ENCODE measurements at regions not wholly inside any gene's neighbourhood (a gene's known extent, or its start where the extent isn't known, plus 50 kb on each side); places are given as distances from the start of the nearest gene placed in this dataset.

DNA sequence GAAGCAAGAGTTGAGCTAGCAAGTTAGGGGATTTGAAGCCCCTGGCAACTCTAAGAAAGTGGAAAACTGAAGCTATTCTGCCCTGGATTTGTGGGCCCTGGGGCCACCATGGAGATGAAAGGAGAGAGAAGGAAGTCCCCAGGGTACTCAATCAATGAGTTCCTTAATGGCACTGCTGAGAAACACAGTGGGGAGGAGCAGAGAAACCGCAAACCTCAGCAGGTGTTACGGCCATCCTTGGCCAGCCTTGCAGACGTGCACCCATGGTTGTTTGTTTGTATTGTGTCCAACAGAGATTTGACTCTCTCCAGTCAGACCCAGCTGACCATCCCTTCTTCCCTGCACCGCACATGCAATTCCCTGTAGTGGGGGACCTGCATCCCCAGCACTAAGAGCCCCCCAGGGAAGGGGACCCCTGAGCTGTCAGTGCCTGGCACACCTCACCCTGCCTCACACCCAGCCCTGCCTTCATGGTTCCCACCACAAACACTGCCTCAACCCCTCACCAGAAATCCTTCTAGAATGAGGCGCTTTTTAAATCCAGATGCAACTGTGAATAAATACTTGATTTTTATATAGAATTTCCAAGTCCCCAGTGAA, 255.3 kb downstream of the SH3BP4 start:
- TF ChIP-seq, protein P1, sequence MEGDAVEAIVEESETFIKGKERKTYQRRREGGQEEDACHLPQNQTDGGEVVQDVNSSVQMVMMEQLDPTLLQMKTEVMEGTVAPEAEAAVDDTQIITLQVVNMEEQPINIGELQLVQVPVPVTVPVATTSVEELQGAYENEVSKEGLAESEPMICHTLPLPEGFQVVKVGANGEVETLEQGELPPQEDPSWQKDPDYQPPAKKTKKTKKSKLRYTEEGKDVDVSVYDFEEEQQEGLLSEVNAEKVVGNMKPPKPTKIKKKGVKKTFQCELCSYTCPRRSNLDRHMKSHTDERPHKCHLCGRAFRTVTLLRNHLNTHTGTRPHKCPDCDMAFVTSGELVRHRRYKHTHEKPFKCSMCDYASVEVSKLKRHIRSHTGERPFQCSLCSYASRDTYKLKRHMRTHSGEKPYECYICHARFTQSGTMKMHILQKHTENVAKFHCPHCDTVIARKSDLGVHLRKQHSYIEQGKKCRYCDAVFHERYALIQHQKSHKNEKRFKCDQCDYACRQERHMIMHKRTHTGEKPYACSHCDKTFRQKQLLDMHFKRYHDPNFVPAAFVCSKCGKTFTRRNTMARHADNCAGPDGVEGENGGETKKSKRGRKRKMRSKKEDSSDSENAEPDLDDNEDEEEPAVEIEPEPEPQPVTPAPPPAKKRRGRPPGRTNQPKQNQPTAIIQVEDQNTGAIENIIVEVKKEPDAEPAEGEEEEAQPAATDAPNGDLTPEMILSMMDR (IDR thresholded peaks at IDR 0.05; ENCODE audit: insufficient read depth, low read length), result no peak
- TF ChIP-seq, protein P2, sequence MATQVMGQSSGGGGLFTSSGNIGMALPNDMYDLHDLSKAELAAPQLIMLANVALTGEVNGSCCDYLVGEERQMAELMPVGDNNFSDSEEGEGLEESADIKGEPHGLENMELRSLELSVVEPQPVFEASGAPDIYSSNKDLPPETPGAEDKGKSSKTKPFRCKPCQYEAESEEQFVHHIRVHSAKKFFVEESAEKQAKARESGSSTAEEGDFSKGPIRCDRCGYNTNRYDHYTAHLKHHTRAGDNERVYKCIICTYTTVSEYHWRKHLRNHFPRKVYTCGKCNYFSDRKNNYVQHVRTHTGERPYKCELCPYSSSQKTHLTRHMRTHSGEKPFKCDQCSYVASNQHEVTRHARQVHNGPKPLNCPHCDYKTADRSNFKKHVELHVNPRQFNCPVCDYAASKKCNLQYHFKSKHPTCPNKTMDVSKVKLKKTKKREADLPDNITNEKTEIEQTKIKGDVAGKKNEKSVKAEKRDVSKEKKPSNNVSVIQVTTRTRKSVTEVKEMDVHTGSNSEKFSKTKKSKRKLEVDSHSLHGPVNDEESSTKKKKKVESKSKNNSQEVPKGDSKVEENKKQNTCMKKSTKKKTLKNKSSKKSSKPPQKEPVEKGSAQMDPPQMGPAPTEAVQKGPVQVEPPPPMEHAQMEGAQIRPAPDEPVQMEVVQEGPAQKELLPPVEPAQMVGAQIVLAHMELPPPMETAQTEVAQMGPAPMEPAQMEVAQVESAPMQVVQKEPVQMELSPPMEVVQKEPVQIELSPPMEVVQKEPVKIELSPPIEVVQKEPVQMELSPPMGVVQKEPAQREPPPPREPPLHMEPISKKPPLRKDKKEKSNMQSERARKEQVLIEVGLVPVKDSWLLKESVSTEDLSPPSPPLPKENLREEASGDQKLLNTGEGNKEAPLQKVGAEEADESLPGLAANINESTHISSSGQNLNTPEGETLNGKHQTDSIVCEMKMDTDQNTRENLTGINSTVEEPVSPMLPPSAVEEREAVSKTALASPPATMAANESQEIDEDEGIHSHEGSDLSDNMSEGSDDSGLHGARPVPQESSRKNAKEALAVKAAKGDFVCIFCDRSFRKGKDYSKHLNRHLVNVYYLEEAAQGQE (IDR thresholded peaks at IDR 0.05; ENCODE audit: insufficient replicate concordance, low read depth), result no peak
- TF ChIP-seq POLR2AphosphoS5 (IDR thresholded peaks at IDR 0.05; ENCODE audit: low read depth) (no peak), SPI1 (IDR thresholded peaks at IDR 0.05; ENCODE audit: borderline replicate concordance, low read depth) (no peak), GABPA (IDR thresholded peaks at IDR 0.05; ENCODE audit: low read depth) (no peak)
